GM12878 (cell line): ENCODE measurements at regions not wholly inside any gene's neighbourhood (a gene's known extent, or its start where the extent isn't known, plus 50 kb on each side); places are given as distances from the start of the nearest gene placed in this dataset.

ENCODE experiments used
- ATAC-seq: fragments of 200-7000 bp; cut with Tn5 transposase; 3 replicates; pipeline ENCODE4 v1.9.1; 2020; ENCODE audit warnings: mild to moderate bottlenecking, moderate library complexity
- BruUV-seq: library from RNA; stranded (reverse); fragments of 400-500 nt; replicated peaks from 2 replicates; lab custom pipeline; 2021; lab: Mats Ljungman, UMichigan
- CTCF ChIA-PET: fragments of 300-600 bp; sonication (Branson Sonifier 250); formaldehyde crosslinking; extraction: SDS; loops from one replicate; lab custom pipeline; 2021; ENCODE audit warnings: inconsistent platforms; lab: Yijun Ruan, JAX
- POLR2A ChIA-PET: fragments of 350-600 bp; formaldehyde crosslinking; extraction: SDS; loops from one replicate; lab custom pipeline; 2021; ENCODE audit warnings: inconsistent platforms; lab: Charles Lee
- RAD21 ChIA-PET: fragments of 300-600 bp; sonication (Branson Sonifier 250); formaldehyde crosslinking; loops from one replicate; lab custom pipeline; 2023; ENCODE audit warnings: antibody characterized with exemption; ENCODE audit not compliant: unreplicated experiment; lab: Charles Lee
- SMC1A ChIA-PET: fragments of 300-600 bp; sonication (Branson Sonifier 250); formaldehyde crosslinking; loops from one replicate; lab custom pipeline; 2023; ENCODE audit not compliant: unreplicated experiment, uncharacterized antibody; lab: Charles Lee
- DNase-seq: peaks from one replicate; pipeline ENCODE4 v3.0.0-alpha.2; 2011; ENCODE audit warnings: low read depth, low spot score
- FAIRE-seq: peaks from 3 replicates; lab custom pipeline; 2011; peaks lifted over from hg19 to GRCh38; lab: Jason Lieb, UNC
- H2AFZ ChIP-seq: 2 replicates; pipeline ENCODE4 v1.6.0; 2011; ENCODE audit warnings: low read depth, low read length, control low read depth; ENCODE audit not compliant: control insufficient read depth
- H3K27ac ChIP-seq: 2 replicates; pipeline ENCODE4 v1.5.1; 2011; ENCODE audit warnings: control low read depth; ENCODE audit not compliant: control insufficient read depth, insufficient read depth
- H3K27me3 ChIP-seq, 2 experiments: replicated peaks in 1 of 2; 2 replicates each; pipeline versions ENCODE4 v1.6.0 to v1.6.1; 2011; ENCODE audit warnings: low read length in 1 of 2; ENCODE audit not compliant: control insufficient read depth in 2 of 2, insufficient read depth in 2 of 2
- H3K36me3 ChIP-seq, 2 experiments: 2 replicates each; pipeline ENCODE4 v1.5.1; 2011; ENCODE audit warnings: low read length in 1 of 2; ENCODE audit not compliant: control insufficient read depth in 2 of 2, insufficient read depth in 2 of 2
- H3K4me1 ChIP-seq: 2 replicates; pipeline ENCODE4 v1.6.1; 2011; ENCODE audit warnings: mild to moderate bottlenecking, low read length, moderate library complexity, mixed read lengths; ENCODE audit not compliant: control insufficient read depth, insufficient read depth
- H3K4me2 ChIP-seq: 2 replicates; pipeline ENCODE4 v1.6.0; 2011; ENCODE audit warnings: control low read depth; ENCODE audit not compliant: control insufficient read depth, insufficient read depth
- H3K4me3 ChIP-seq: fragments of 200-600 bp; sonication (generic); 2 replicates; pipeline ENCODE4 v1.5.1; 2016
- H3K79me2 ChIP-seq: 2 replicates; pipeline ENCODE4 v1.6.0; 2011; ENCODE audit warnings: low read length; ENCODE audit not compliant: control insufficient read depth, insufficient read depth
- H3K9ac ChIP-seq: 2 replicates; pipeline ENCODE4 v1.8.0; 2011; ENCODE audit warnings: low read length, control low read depth, mixed read lengths; ENCODE audit not compliant: control insufficient read depth, insufficient read depth
- H3K9me3 ChIP-seq: replicated peaks from 3 replicates; pipeline ENCODE4 v1.5.1; 2011; ENCODE audit warnings: mild to moderate bottlenecking, low read length; ENCODE audit not compliant: control insufficient read depth, insufficient read depth
- H4K20me1 ChIP-seq: 2 replicates; pipeline ENCODE4 v1.6.0; 2011; ENCODE audit not compliant: control insufficient read depth, insufficient read depth
- ATF7 ChIP-seq: fragments of 450-650 bp; IDR thresholded peaks from 2 replicates; pipeline ENCODE4 v1.6.1; 2016; ENCODE audit warnings: low read depth, mild to moderate bottlenecking
- CHD1 ChIP-seq: IDR thresholded peaks from 2 replicates; pipeline ENCODE4 v1.6.1; 2012; ENCODE audit warnings: low read depth, low read length, improper control_type of control experiment
- JUND ChIP-seq: IDR thresholded peaks from 2 replicates; pipeline ENCODE4 v1.6.1; 2012; ENCODE audit warnings: low read depth, mild to moderate bottlenecking, low read length, improper control_type of control experiment, moderate library complexity
- MAX ChIP-seq: IDR thresholded peaks from 2 replicates; pipeline ENCODE4 v1.6.1; 2012; ENCODE audit warnings: low read depth, low read length, improper control_type of control experiment
- MEF2B ChIP-seq: fragments of 450-650 bp; IDR thresholded peaks from 2 replicates; pipeline ENCODE4 v1.6.1; 2018; ENCODE audit warnings: mild to moderate bottlenecking, moderate library complexity; ENCODE audit not compliant: partially characterized antibody, poor library complexity, severe bottlenecking
- MTA2 ChIP-seq: fragments of 450-650 bp; IDR thresholded peaks from 2 replicates; pipeline ENCODE4 v1.6.1; 2016; ENCODE audit warnings: low read depth, mild to moderate bottlenecking, moderate library complexity
- PRDM15 ChIP-seq: fragments of 450-650 bp; formaldehyde crosslinking; IDR thresholded peaks from 2 replicates; pipeline ENCODE4 v1.4.0; 2020; ENCODE audit warnings: mild to moderate bottlenecking, moderate library complexity
- RBBP5 ChIP-seq: fragments of 200-600 bp; sonication (generic); conservative IDR thresholded peaks from 2 replicates; pipeline ENCODE4 v1.6.1; 2016
- REST ChIP-seq: IDR thresholded peaks from 2 replicates; pipeline ENCODE4 v1.6.1; 2012; ENCODE audit warnings: mild to moderate bottlenecking, low read depth, low read length
- SMAD1 ChIP-seq: fragments of 450-650 bp; IDR thresholded peaks from 2 replicates; pipeline ENCODE4 v1.6.1; 2018; ENCODE audit warnings: mild to moderate bottlenecking, low read depth; ENCODE audit not compliant: partially characterized antibody
- SMARCA5 ChIP-seq: fragments of 450-650 bp; IDR thresholded peaks from 2 replicates; pipeline ENCODE4 v1.6.1; 2017; ENCODE audit warnings: mild to moderate bottlenecking
- TCF3 ChIP-seq: IDR thresholded peaks from 2 replicates; pipeline ENCODE4 v1.6.1; 2012; ENCODE audit warnings: low read depth, mild to moderate bottlenecking, low read length, borderline replicate concordance; ENCODE audit not compliant: insufficient read depth
- YY1 ChIP-seq: IDR thresholded peaks from 2 replicates; pipeline ENCODE4 v1.6.1; 2011; ENCODE audit warnings: low read depth, mild to moderate bottlenecking, low read length
- ZBTB40 ChIP-seq: fragments of 450-650 bp; IDR thresholded peaks from 2 replicates; pipeline ENCODE4 v1.6.1; 2016; ENCODE audit warnings: mild to moderate bottlenecking, moderate library complexity, borderline replicate concordance
- WGBS: methylation state at CpG from one replicate; pipeline ENCODE4 v1.1.6; 2016; ENCODE audit warnings: low lambda C conversion rate; ENCODE audit not compliant: insufficient replicate concordance, insufficient coverage; ENCODE audit errors: missing lambda C conversion rate; 5-methylcytosine and 5-hydroxymethylcytosine counted together
- in situ Hi-C: fragments of 300-500 bp; cut with MboI; formaldehyde crosslinking; loops from 9 replicates; pipeline ENCODE4 v1.14.3; 2018; ENCODE audit warnings: mixed read lengths
- intact Hi-C: fragments of 100-400 bp; cut with micrococcal nuclease; formaldehyde crosslinking; loops from one replicate; pipeline ENCODE4 v1.14.2; 2022; ENCODE audit not compliant: unreplicated experiment

GRCh38 chr10:123578721-123579120 is 87.4 kb upstream of the GPR26 start:
- no TSS peak for BruUV-seq
- ATAC-seq (no peak), DNase-seq (no peak), FAIRE-seq (no peak)
- Histone ChIP-seq H3K4me2 (no peak overlapping the region), H3K4me3 (no peak overlapping the region), H3K79me2 (no peaks in the 10 kb centered on the region), H3K27ac (no peak overlapping the region), H3K9ac (no peak overlapping the region), H4K20me1 (no peaks in the 10 kb centered on the region; the same call in 1 of the 2 replicates), H3K9me3 (no peaks in the 10 kb centered on the region), H3K36me3 (no peaks in the 10 kb centered on the region), H3K4me1 (no peaks in the 10 kb centered on the region), H2AFZ (no peak overlapping the region), H3K27me3 (peaks cover 0 to 3% of the 10 kb centered on the region in 2 experiments; a peak in 2 of 4 replicates)
- ChIA-PET POLR2A (no interaction called here), CTCF (interaction anchor here (1.6 to 7.5 kb wide), 2 partner anchors 387 to 418 kb away, joined by 3 to 133 read pairs; no protein-coding TSS in a partner anchor), SMC1A (no interaction called here), RAD21 (no interaction called here)
- intact Hi-C loops, result no loop called here
- in situ Hi-C loops, result no loop called here
- WGBS, result 7% methylated on average over 6 of the region's 6 CpGs
- TF ChIP-seq MEF2B (no peak), MTA2 (no peak), YY1 (no peak), RBBP5 (no peak), ZBTB40 (no peak), ATF7 (no peak), PRDM15 (CRISPR knock-in tag) (no peak), JUND (no peak), REST (no peak), MAX (no peak), CHD1 (no peak), TCF3 (no peak), SMAD1 (no peak), SMARCA5 (no peak)
